Activated B cell treated with CpG ODN at 0.5 μM for 24 hours (primary cell): ENCODE measurements at regions not wholly inside any gene's neighbourhood (a gene's known extent, or its start where the extent isn't known, plus 50 kb on each side); places are given as distances from the start of the nearest gene placed in this dataset.

ENCODE experiments used
- ATAC-seq: fragments of 200-7000 bp; cut with Tn5 transposase; one replicate; pipeline ENCODE4 v1.10.0; 2021; ENCODE audit warnings: low read depth, mild to moderate bottlenecking, moderate library complexity
- CTCF ChIA-PET: fragments of 350-600 bp; sonication (Branson Sonifier 250); formaldehyde crosslinking; loops from one replicate; lab custom pipeline; 2021; ENCODE audit warnings: antibody characterized with exemption; lab: Charles Lee
- POLR2A ChIA-PET: fragments of 350-600 bp; sonication (Branson Sonifier 250); formaldehyde crosslinking; loops from one replicate; lab custom pipeline; 2021; ENCODE audit warnings: antibody characterized with exemption; lab: Charles Lee
- DNase-seq: peaks from one replicate; pipeline ENCODE4 v3.0.0; 2022
- H3K27ac Mint-ChIP-seq: one replicate; pipeline ENCODE4 v1.8.0; 2020; ENCODE audit warnings: mixed read lengths
- H3K27me3 Mint-ChIP-seq: one replicate; pipeline ENCODE4 v1.8.0; 2021; ENCODE audit warnings: mixed read lengths
- H3K36me3 Mint-ChIP-seq: one replicate; pipeline ENCODE4 v1.8.0; 2021; ENCODE audit warnings: low read depth, mixed read lengths
- H3K4me1 Mint-ChIP-seq: one replicate; pipeline ENCODE4 v1.8.0; 2021; ENCODE audit warnings: mixed read lengths
- H3K4me3 Mint-ChIP-seq: one replicate; pipeline ENCODE4 v1.8.0; 2020; ENCODE audit warnings: mild to moderate bottlenecking, mixed read lengths
- H3K9me3 Mint-ChIP-seq: one replicate; pipeline ENCODE4 v1.8.0; 2020; ENCODE audit warnings: mixed read lengths
- intact Hi-C: fragments of 100-400 bp; cut with micrococcal nuclease; formaldehyde crosslinking; loops from one replicate; pipeline ENCODE4 v1.15.1; 2024
- TF ChIP-seq, protein P1 (sequence below): fragments of 200-600 bp; IDR thresholded peaks from one replicate; pipeline ENCODE4 v1.8.0; 2022; ENCODE audit warnings: antibody characterized with exemption, mild to moderate bottlenecking

DNA sequence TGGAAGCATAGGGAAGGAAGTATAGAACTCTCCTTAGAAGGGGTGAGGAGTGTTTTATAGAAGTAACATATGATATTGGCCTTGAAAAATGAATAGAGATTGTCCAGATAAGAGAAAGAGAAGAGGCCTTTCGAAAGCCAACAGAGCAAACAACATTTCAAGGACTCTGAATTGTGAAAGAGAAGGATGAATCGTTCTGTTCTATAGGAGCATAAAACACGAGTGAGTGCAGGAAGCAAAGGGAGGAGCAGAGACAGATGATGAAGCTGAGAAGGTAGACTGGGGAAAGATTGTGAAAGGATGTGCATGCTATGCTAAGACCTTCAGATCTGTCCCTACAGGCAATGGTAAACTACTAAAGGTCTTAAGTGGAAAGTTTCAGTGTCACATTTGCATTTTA is 271.0 kb downstream of the TMEM161B start:
- no peaks in the 10 kb centered on the region for H3K36me3 Mint-ChIP-seq

DNA sequence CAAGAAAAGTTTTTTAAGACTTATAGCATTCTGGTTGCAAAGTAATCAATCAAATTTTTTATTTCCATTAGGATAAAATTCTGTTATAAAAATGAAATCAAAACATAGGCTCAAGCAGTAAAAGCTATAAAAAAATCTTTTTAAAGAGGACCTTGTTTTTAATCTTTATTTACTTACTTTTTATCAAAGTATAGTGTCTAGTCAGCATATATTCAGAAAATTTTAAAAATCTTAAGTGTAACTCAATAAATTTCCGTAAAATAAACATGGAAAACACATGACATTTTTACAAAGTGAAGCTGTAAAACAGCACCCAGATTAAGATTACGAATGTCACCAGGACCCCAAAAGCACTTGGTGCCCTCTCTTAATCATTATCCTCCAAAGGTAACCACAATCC is 302.4 kb downstream of the TMEM161B start:
- H3K36me3 Mint-ChIP-seq = no peaks in the 10 kb centered on the region
- no peak overlapping the region for H3K27ac Mint-ChIP-seq
- TF ChIP-seq, protein P1, sequence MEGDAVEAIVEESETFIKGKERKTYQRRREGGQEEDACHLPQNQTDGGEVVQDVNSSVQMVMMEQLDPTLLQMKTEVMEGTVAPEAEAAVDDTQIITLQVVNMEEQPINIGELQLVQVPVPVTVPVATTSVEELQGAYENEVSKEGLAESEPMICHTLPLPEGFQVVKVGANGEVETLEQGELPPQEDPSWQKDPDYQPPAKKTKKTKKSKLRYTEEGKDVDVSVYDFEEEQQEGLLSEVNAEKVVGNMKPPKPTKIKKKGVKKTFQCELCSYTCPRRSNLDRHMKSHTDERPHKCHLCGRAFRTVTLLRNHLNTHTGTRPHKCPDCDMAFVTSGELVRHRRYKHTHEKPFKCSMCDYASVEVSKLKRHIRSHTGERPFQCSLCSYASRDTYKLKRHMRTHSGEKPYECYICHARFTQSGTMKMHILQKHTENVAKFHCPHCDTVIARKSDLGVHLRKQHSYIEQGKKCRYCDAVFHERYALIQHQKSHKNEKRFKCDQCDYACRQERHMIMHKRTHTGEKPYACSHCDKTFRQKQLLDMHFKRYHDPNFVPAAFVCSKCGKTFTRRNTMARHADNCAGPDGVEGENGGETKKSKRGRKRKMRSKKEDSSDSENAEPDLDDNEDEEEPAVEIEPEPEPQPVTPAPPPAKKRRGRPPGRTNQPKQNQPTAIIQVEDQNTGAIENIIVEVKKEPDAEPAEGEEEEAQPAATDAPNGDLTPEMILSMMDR = no peak
- H3K4me3 Mint-ChIP-seq = no peak overlapping the region
- H3K4me1 Mint-ChIP-seq = no peaks in the 10 kb centered on the region
- CTCF ChIA-PET = no interaction called here
- DNase-seq = no peak
- POLR2A ChIA-PET = no interaction called here
- intact Hi-C loops = no loop called here
- no peak for ATAC-seq
- no peaks in the 10 kb centered on the region for H3K9me3 Mint-ChIP-seq
- peaks cover 2% of the 10 kb centered on the region for H3K27me3 Mint-ChIP-seq

More for the DNA sequence above, 271.0 kb downstream of the TMEM161B start:
- CTCF ChIA-PET = no interaction called here
- no peak for DNase-seq
- Mint-ChIP-seq H3K27ac (no peak overlapping the region), H3K27me3 (no peaks in the 10 kb centered on the region), H3K4me1 (no peaks in the 10 kb centered on the region), H3K4me3 (no peak overlapping the region), H3K9me3 (peaks cover 7% of the 10 kb centered on the region)
- POLR2A ChIA-PET = no interaction called here
- TF ChIP-seq, protein P1 = no peak
- ATAC-seq = no peak
- intact Hi-C loops = no loop called here

DNA sequence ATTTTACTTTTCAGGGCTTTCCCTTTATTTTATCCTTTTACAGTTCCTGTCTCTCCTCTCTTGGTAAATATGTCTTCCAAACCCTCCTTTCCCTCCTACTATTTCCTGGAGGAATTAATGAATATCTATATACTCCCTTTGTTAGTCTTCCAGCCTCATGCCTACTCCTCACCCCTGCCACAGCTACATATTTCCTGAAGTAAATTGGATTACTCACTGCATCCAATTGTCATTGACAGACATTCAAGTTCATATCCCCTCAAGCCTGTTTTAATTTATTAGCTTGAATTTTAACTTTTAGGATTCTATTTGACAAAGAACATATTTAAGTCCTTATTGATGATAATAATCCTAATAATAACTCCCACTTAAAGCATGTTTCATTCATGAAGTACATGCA is 314.5 kb downstream of the TMEM161B start:
- no peaks in the 10 kb centered on the region for H3K4me1 Mint-ChIP-seq
- ATAC-seq (no peak), DNase-seq (no peak)
- H3K9me3 Mint-ChIP-seq = no peaks in the 10 kb centered on the region
- intact Hi-C loops = no loop called here
- H3K27ac Mint-ChIP-seq = no peak overlapping the region
- H3K36me3 Mint-ChIP-seq = no peaks in the 10 kb centered on the region
- POLR2A ChIA-PET = no interaction called here
- TF ChIP-seq, protein P1 = no peak
- H3K27me3 Mint-ChIP-seq = no peaks in the 10 kb centered on the region
- CTCF ChIA-PET = no interaction called here
- H3K4me3 Mint-ChIP-seq = no peak overlapping the region

DNA sequence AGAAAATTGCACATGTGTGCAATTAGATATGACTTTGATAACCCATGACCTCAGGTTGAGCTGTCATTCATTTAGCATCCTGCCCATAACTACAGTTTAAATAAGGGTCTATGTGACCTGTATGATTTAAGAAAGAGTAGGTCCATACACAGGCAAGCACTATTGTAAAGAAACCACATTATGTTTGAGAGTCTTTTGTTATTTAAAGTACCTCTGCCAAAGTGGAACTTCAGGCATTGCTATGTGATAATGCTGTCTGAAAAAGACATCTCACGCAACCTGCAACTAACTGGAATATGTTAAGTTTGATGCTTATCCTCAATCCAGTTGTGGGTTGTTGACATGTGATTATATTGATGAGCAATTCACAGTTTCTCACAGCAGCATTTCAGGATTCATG is 317.0 kb downstream of the TMEM161B start:
- H3K4me3 Mint-ChIP-seq = no peak overlapping the region

DNA sequence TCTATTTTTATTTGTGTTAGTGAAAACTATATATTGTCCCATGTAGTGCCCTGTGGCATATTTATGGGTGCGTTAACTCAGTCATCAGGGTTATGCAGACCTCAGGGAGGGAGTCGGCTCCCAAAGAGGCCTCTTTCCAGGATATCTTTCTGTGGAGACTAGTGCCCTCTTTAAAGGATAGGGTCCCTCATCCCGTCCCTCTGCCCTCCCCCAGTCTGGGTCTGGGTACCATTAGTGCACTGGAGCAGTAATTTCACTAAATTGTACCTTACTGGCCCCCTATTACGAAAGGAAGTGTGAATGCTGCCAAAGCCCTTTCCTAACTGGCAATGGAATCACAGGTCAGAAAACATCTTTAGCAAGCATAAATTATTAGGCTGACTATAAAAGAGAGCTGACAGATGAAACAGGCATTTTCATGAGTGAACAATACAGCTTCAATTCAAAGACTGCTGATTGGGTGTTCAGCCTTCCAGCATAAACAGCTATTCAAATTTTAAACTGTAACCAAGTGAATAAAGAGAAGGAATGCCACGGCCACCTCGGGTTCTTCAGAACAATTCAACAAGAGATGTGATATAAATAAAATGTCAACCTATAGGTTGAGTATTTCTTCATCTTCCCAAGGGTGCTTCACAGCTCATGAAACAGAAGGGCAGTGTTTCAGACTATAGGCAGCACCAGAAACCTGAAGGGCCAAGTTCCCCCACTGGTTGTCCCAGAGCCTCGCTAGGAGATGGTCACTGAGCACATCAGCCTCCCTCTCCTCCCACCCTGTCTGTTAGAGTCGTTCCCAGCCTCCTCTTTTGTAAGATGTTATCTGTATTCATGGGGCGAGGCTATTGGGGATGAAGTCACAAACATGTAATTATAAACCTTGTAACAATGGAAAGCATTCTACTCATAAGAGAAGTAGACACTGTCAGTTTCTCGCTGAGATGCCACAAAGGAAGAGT is 318.7 kb downstream of the TMEM161B start:
- Mint-ChIP-seq H3K27me3 (no peaks in the 10 kb centered on the region), H3K36me3 (no peaks in the 10 kb centered on the region), H3K4me1 (no peaks in the 10 kb centered on the region), H3K27ac (no peak overlapping the region), H3K4me3 (no peak overlapping the region), H3K9me3 (no peaks in the 10 kb centered on the region)
- no peak for ATAC-seq
- TF ChIP-seq, protein P1 = no peak
- ChIA-PET POLR2A (no interaction called here), CTCF (no interaction called here)
- intact Hi-C loops = no loop called here
- no peak for DNase-seq

More for the DNA sequence above, 317.0 kb downstream of the TMEM161B start:
- Mint-ChIP-seq H3K36me3 (no peaks in the 10 kb centered on the region), H3K9me3 (no peaks in the 10 kb centered on the region), H3K4me1 (no peaks in the 10 kb centered on the region), H3K27ac (no peak overlapping the region), H3K27me3 (no peaks in the 10 kb centered on the region)
- CTCF ChIA-PET = no interaction called here
- POLR2A ChIA-PET = no interaction called here
- intact Hi-C loops = no loop called here
- DNase-seq (no peak), ATAC-seq (no peak)
- TF ChIP-seq, protein P1 = no peak
